SK-N-SH (cell line): ENCODE measurements at regions not wholly inside any gene's neighbourhood (a gene's known extent, or its start where the extent isn't known, plus 50 kb on each side); places are given as distances from the start of the nearest gene placed in this dataset.

ENCODE experiments used
- CTCF ChIA-PET: fragments of 300-600, 350-600 bp; formaldehyde crosslinking; extraction: SDS; loops from one replicate; lab custom pipeline; 2021; lab: Yijun Ruan, JAX
- POLR2A ChIA-PET: fragments of 350-600 bp; sonication (Branson Sonifier 250); formaldehyde crosslinking; extraction: SDS; loops from one replicate; lab custom pipeline; 2020; ENCODE audit warnings: antibody characterized with exemption, inconsistent platforms; lab: Yijun Ruan, JAX
- DNase-seq: peaks from one replicate; pipeline ENCODE4 v3.0.0; 2012
- H2AFZ ChIP-seq: fragments of 200-600 bp; sonication (generic); 2 replicates; pipeline ENCODE4 v1.8.1; 2016; ENCODE audit warnings: antibody characterized with exemption, mild to moderate bottlenecking, low read depth
- H3F3A ChIP-seq: fragments of 200-600 bp; sonication (generic); replicated peaks from 2 replicates; pipeline ENCODE3; 2016; ENCODE audit warnings: antibody characterized with exemption, mild to moderate bottlenecking; ENCODE audit not compliant: insufficient read depth
- H3K27ac ChIP-seq, 2 experiments: fragments of 200-500 bp in 1 of 2; fragments of 200-600 bp in 1 of 2; sonication (Bioruptor generic) in 1 of 2; sonication (generic), shearing (Covaris generic) in 1 of 2; 2 replicates each; pipeline versions ENCODE4 v1.5.1 to v1.6.1; 2014 to 2016; ENCODE audit warnings: low read depth in 2 of 2, inconsistent platforms in 1 of 2, low read length in 1 of 2, mild to moderate bottlenecking in 1 of 2, mixed read lengths in 1 of 2
- H3K27me3 ChIP-seq: fragments of 200-600 bp; sonication (generic), shearing (Covaris generic); 2 replicates; pipeline ENCODE4 v1.6.1; 2016; ENCODE audit warnings: mixed run types; ENCODE audit not compliant: insufficient read depth
- H3K36me3 ChIP-seq, 2 experiments: fragments of 200-500 bp in 1 of 2; fragments of 200-600 bp in 1 of 2; sonication (Bioruptor generic) in 1 of 2; sonication (generic) in 1 of 2; replicated peaks in 1 of 2; 2 replicates each; pipeline versions ENCODE3 to v1.5.1; 2014 to 2016; ENCODE audit warnings: low read length in 1 of 2, mild to moderate bottlenecking in 1 of 2; ENCODE audit not compliant: insufficient read depth in 2 of 2, control insufficient read depth in 1 of 2
- H3K4me1 ChIP-seq, 2 experiments: fragments of 200-500 bp in 1 of 2; fragments of 200-600 bp in 1 of 2; sonication (Bioruptor generic) in 1 of 2; sonication (generic), shearing (Covaris generic) in 1 of 2; 2 replicates each; pipeline versions ENCODE4 v1.5.1 to v1.6.1; 2014 to 2016; ENCODE audit warnings: low read depth in 1 of 2, low read length in 1 of 2, mixed run types in 1 of 2; ENCODE audit not compliant: insufficient read depth in 2 of 2, control insufficient read depth in 1 of 2
- H3K4me2 ChIP-seq: fragments of 200-600 bp; sonication (generic), shearing (Covaris generic); 2 replicates; pipeline ENCODE4 v1.6.1; 2017; ENCODE audit warnings: mixed run types
- H3K4me3 ChIP-seq, 2 experiments: fragments of 200-500 bp in 1 of 2; fragments of 200-600 bp in 1 of 2; sonication (Bioruptor generic) in 1 of 2; sonication (generic), shearing (Covaris generic) in 1 of 2; 2 replicates each; pipeline versions ENCODE4 v1.5.1 to v1.8.1; 2014 to 2016; ENCODE audit warnings: low read depth in 2 of 2, inconsistent platforms in 1 of 2, low read length in 1 of 2, mild to moderate bottlenecking in 1 of 2, mixed read lengths in 1 of 2, moderate library complexity in 1 of 2
- H3K79me2 ChIP-seq: fragments of 200-600 bp; sonication (generic); 2 replicates; pipeline ENCODE4 v1.8.1; 2017; ENCODE audit warnings: mild to moderate bottlenecking; ENCODE audit not compliant: insufficient read depth
- H3K9ac ChIP-seq: fragments of 200-600 bp; sonication (generic); 2 replicates; pipeline ENCODE4 v1.6.1; 2017; ENCODE audit warnings: mixed run types
- H3K9me2 ChIP-seq: fragments of 200-600 bp; sonication (generic); 2 replicates; pipeline ENCODE4 v1.6.1; 2017; ENCODE audit warnings: mixed run types
- H3K9me3 ChIP-seq: fragments of 200-600 bp; sonication (generic); 2 replicates; pipeline ENCODE4 v1.6.1; 2017; ENCODE audit warnings: mixed run types, mild to moderate bottlenecking, moderate library complexity
- H4K20me1 ChIP-seq: fragments of 200-600 bp; sonication (generic); 2 replicates; pipeline ENCODE4 v1.6.1; 2017; ENCODE audit warnings: mild to moderate bottlenecking, mixed run types; ENCODE audit not compliant: insufficient read depth
- ELF1 ChIP-seq: IDR thresholded peaks from 2 replicates; pipeline ENCODE4 v1.4.0; 2012
- EP300 ChIP-seq, 2 experiments: IDR thresholded peaks; 2 replicates each; pipeline versions ENCODE4 v1.4.0 to v1.6.1; 2012; ENCODE audit warnings: borderline replicate concordance in 1 of 2, low read depth in 1 of 2, low read length in 1 of 2
- EZH2phosphoT487 ChIP-seq: fragments of 200-600 bp; sonication (generic); IDR thresholded peaks from 2 replicates; pipeline ENCODE4 v1.6.1; 2017; ENCODE audit warnings: low read depth, mixed run types, mild to moderate bottlenecking, antibody characterized with exemption, moderate library complexity, borderline replicate concordance
- FOSL2 ChIP-seq: IDR thresholded peaks from 2 replicates; pipeline ENCODE4 v1.4.0; 2012; ENCODE audit warnings: low read depth, mild to moderate bottlenecking, moderate library complexity, borderline replicate concordance
- FOXJ3 ChIP-seq: sonication (generic); formaldehyde crosslinking; IDR thresholded peaks from 2 replicates; pipeline ENCODE4 v1.5.1; 2020; ENCODE audit warnings: mild to moderate bottlenecking, missing genetic modification reagents
- GABPA ChIP-seq: IDR thresholded peaks from 2 replicates; pipeline ENCODE4 v1.4.0; 2012; ENCODE audit warnings: low read depth, mild to moderate bottlenecking
- JUND ChIP-seq: IDR thresholded peaks from 2 replicates; pipeline ENCODE4 v1.4.0; 2012
- MAX ChIP-seq: IDR thresholded peaks from 2 replicates; pipeline ENCODE4 v1.4.0; 2012; ENCODE audit warnings: low read depth
- NRF1 ChIP-seq: IDR thresholded peaks from 2 replicates; pipeline ENCODE4 v1.6.1; 2012; ENCODE audit warnings: low read depth, mild to moderate bottlenecking, low read length
- POLR2AphosphoS5 ChIP-seq: IDR thresholded peaks from 2 replicates; pipeline ENCODE4 v1.6.1; 2012; ENCODE audit warnings: low read depth, low read length
- RCOR1 ChIP-seq: fragments of 150-350 bp; IDR thresholded peaks from 2 replicates; pipeline ENCODE4 v1.6.1; 2017; ENCODE audit warnings: antibody characterized with exemption, low read length
- REST ChIP-seq: IDR thresholded peaks from 2 replicates; pipeline ENCODE4 v1.6.1; 2012; ENCODE audit warnings: mild to moderate bottlenecking, low read depth, low read length, moderate library complexity
- RXRA ChIP-seq: IDR thresholded peaks from 2 replicates; pipeline ENCODE4 v1.4.0; 2012; ENCODE audit warnings: low read depth, mild to moderate bottlenecking, borderline replicate concordance
- USF1 ChIP-seq: IDR thresholded peaks from 2 replicates; pipeline ENCODE4 v1.4.0; 2012; ENCODE audit warnings: low read depth, borderline replicate concordance
- USF2 ChIP-seq: fragments of 150-350 bp; IDR thresholded peaks from 2 replicates; pipeline ENCODE4 v1.6.1; 2017; ENCODE audit warnings: antibody characterized with exemption, low read length, low read depth, borderline replicate concordance
- WGBS: methylation state at CpG from one replicate; pipeline ENCODE4 v1.1.6; 2017; ENCODE audit warnings: low lambda C conversion rate; 5-methylcytosine and 5-hydroxymethylcytosine counted together
- TF ChIP-seq, protein P1 (sequence below): IDR thresholded peaks from 2 replicates; pipeline ENCODE4; 2012
- TF ChIP-seq, protein P2 (sequence below): fragments of 150-350 bp; IDR thresholded peaks from 2 replicates; pipeline ENCODE4 v1.6.1; 2016; ENCODE audit warnings: mild to moderate bottlenecking, low read depth, low read length

GRCh38 chr15:67010898-67011616 lies 54.3 kb upstream of the SMAD3 start:
- WGBS = 73% methylated on average over 7 of the region's 7 CpGs
- Histone ChIP-seq H3K79me2 (no peaks in the 10 kb centered on the region), H3K4me1 (peaks cover 0 to 6% of the 10 kb centered on the region in 2 experiments; a peak in 1 of 4 replicates), H3K27ac (no peak overlapping the region), H3K9me2 (no peaks in the 10 kb centered on the region), H3K27me3 (no peaks in the 10 kb centered on the region), H3F3A (peaks cover 4% of the 10 kb centered on the region), H3K9ac (no peak overlapping the region), H3K4me2 (no peak overlapping the region), H3K4me3 (no peak overlapping the region), H2AFZ (no peak overlapping the region), H3K9me3 (no peaks in the 10 kb centered on the region), H4K20me1 (no peaks in the 10 kb centered on the region), H3K36me3 (no peaks in the 10 kb centered on the region)
- CTCF ChIA-PET = interaction anchor here (1.4 kb wide), 1 partner anchor 229 kb away, joined by 4 read pairs; no protein-coding TSS in a partner anchor
- TF ChIP-seq REST (no peak), EZH2phosphoT487 (no peak)
- TF ChIP-seq, protein P1, sequence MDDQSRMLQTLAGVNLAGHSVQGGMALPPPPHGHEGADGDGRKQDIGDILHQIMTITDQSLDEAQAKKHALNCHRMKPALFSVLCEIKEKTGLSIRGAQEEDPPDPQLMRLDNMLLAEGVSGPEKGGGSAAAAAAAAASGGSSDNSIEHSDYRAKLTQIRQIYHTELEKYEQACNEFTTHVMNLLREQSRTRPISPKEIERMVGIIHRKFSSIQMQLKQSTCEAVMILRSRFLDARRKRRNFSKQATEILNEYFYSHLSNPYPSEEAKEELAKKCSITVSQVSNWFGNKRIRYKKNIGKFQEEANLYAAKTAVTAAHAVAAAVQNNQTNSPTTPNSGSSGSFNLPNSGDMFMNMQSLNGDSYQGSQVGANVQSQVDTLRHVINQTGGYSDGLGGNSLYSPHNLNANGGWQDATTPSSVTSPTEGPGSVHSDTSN = peak; percentile 73
- DNase-seq = no peak
- POLR2A ChIA-PET = no interaction called here

- WGBS = 93% methylated on average over 6 of the region's 6 CpGs
- CTCF ChIA-PET = interaction anchor here (1.4 kb wide), 1 partner anchor 229 kb away, joined by 4 read pairs; no protein-coding TSS in a partner anchor
- no peak overlapping the region for H2AFZ ChIP-seq
These were observed 53.8 kb upstream of the SMAD3 start for GRCh38 chr15:67011617-67012005.

More at GRCh38 chr15:67011617-67012005, 53.8 kb upstream of the SMAD3 start:
- no peak overlapping the region for H3K9ac ChIP-seq
- H3K36me3 ChIP-seq = no peaks in the 10 kb centered on the region
- no peaks in the 10 kb centered on the region for H3K79me2 ChIP-seq
- POLR2A ChIA-PET = no interaction called here
- no peak for TF ChIP-seq EZH2phosphoT487
- no peak for TF ChIP-seq RXRA
- TF ChIP-seq MAX = no peak
- TF ChIP-seq GABPA = no peak
- TF ChIP-seq USF1 = no peak
- TF ChIP-seq USF2 = no peak
- no peak for TF ChIP-seq JUND
- no peak for TF ChIP-seq ELF1
- TF ChIP-seq RCOR1 = no peak
- no peak for TF ChIP-seq FOXJ3 (CRISPR knock-in tag)
- no peak for TF ChIP-seq FOSL2
- no peak for TF ChIP-seq EP300 (IDR thresholded peaks at IDR 0.05; ENCODE audit: borderline replicate concordance in 1 of 2, low read depth in 1 of 2, low read length in 1 of 2)
- TF ChIP-seq, protein P2, sequence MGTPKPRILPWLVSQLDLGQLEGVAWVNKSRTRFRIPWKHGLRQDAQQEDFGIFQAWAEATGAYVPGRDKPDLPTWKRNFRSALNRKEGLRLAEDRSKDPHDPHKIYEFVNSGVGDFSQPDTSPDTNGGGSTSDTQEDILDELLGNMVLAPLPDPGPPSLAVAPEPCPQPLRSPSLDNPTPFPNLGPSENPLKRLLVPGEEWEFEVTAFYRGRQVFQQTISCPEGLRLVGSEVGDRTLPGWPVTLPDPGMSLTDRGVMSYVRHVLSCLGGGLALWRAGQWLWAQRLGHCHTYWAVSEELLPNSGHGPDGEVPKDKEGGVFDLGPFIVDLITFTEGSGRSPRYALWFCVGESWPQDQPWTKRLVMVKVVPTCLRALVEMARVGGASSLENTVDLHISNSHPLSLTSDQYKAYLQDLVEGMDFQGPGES = no peak
- TF ChIP-seq POLR2AphosphoS5 = no peak
- TF ChIP-seq, protein P1 = no peak
- TF ChIP-seq NRF1 = no peak
- no peak overlapping the region for H3K4me3 ChIP-seq
- peaks cover 0 to 6% of the 10 kb centered on the region in 2 experiments; a peak in 1 of 4 replicates for H3K4me1 ChIP-seq
- no peaks in the 10 kb centered on the region for H3K9me2 ChIP-seq
- no peaks in the 10 kb centered on the region for H4K20me1 ChIP-seq
- H3K9me3 ChIP-seq = no peaks in the 10 kb centered on the region
- no peak overlapping the region for H3K4me2 ChIP-seq
- H3F3A ChIP-seq = peaks cover 4% of the 10 kb centered on the region
- no peaks in the 10 kb centered on the region for H3K27me3 ChIP-seq
- DNase-seq = no peak
- H3K27ac ChIP-seq = no peak overlapping the region
